Cardiac muscle cell (in vitro differentiated cells and primary cell): ENCODE measurements at regions not wholly inside any gene's neighbourhood (a gene's known extent, or its start where the extent isn't known, plus 50 kb on each side); places are given as distances from the start of the nearest gene placed in this dataset.

Experiments
- DNase-seq, 2 donors: peaks; one replicate each; pipeline versions ENCODE4 v3.0.0 to v3.0.0-alpha.2; 2010 to 2017; ENCODE audit warnings: low read depth in 1 of 2, low spot score in 1 of 2
- H3K27ac ChIP-seq: fragments of 200-600 bp; sonication (generic); 2 replicates; pipeline ENCODE4 v1.5.1; 2016
- H3K27me3 ChIP-seq: fragments of 200-600 bp; sonication (generic); 2 replicates; pipeline ENCODE4 v1.6.0; 2016; ENCODE audit warnings: control low read depth
- H3K36me3 ChIP-seq: fragments of 200-600 bp; sonication (generic); 2 replicates; pipeline ENCODE4 v1.5.1; 2016; ENCODE audit warnings: control low read depth
- H3K4me1 ChIP-seq: fragments of 200-600 bp; sonication (generic); 2 replicates; pipeline ENCODE4 v1.8.1; 2017; ENCODE audit warnings: low read depth, mild to moderate bottlenecking, mixed run types
- H3K4me3 ChIP-seq: fragments of 200-600 bp; sonication (generic); 2 replicates; pipeline ENCODE4 v1.5.1; 2016; ENCODE audit warnings: mild to moderate bottlenecking
- H3K9me3 ChIP-seq: fragments of 200-600 bp; sonication (generic); 2 replicates; pipeline ENCODE4 v1.5.1; 2017; ENCODE audit warnings: low read depth, mild to moderate bottlenecking, control low read depth
- TF ChIP-seq, protein P1 (sequence below): IDR thresholded peaks from 2 replicates; pipeline ENCODE4 v1.5.1; 2012; ENCODE audit warnings: low read depth, mild to moderate bottlenecking, low read length

DNA sequence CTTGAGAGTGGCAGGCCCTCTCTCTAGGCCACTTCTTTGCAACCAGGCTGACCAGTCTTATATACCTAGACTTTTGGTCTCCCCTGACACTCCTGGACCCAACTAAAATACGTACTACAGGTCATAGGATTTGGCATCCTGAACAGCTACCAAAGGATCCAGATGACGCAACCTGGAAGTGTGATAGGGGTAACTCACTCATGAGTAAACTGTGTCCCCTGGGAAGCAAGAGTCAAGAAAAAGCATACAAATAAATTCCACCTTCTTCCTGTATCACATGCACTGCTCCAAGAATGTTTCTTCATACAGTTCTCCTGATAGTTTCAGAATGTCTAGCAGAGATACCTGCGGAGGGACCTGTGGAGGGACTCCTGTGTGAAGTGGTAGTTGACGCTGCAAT, 172.3 kb downstream of the MDFIC start:
- H3K27me3 ChIP-seq: no peaks in the 10 kb centered on the region
- H3K36me3 ChIP-seq: no peaks in the 10 kb centered on the region
- no peaks in the 10 kb centered on the region for H3K9me3 ChIP-seq
- peak in 1 of 2 donors; percentile 86 for DNase-seq
- peaks cover under 1% of the 10 kb centered on the region for H3K4me1 ChIP-seq
- no peak overlapping the region for H3K27ac ChIP-seq
- TF ChIP-seq, protein P1, sequence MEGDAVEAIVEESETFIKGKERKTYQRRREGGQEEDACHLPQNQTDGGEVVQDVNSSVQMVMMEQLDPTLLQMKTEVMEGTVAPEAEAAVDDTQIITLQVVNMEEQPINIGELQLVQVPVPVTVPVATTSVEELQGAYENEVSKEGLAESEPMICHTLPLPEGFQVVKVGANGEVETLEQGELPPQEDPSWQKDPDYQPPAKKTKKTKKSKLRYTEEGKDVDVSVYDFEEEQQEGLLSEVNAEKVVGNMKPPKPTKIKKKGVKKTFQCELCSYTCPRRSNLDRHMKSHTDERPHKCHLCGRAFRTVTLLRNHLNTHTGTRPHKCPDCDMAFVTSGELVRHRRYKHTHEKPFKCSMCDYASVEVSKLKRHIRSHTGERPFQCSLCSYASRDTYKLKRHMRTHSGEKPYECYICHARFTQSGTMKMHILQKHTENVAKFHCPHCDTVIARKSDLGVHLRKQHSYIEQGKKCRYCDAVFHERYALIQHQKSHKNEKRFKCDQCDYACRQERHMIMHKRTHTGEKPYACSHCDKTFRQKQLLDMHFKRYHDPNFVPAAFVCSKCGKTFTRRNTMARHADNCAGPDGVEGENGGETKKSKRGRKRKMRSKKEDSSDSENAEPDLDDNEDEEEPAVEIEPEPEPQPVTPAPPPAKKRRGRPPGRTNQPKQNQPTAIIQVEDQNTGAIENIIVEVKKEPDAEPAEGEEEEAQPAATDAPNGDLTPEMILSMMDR: no peak
- H3K4me3 ChIP-seq: no peak overlapping the region

DNA sequence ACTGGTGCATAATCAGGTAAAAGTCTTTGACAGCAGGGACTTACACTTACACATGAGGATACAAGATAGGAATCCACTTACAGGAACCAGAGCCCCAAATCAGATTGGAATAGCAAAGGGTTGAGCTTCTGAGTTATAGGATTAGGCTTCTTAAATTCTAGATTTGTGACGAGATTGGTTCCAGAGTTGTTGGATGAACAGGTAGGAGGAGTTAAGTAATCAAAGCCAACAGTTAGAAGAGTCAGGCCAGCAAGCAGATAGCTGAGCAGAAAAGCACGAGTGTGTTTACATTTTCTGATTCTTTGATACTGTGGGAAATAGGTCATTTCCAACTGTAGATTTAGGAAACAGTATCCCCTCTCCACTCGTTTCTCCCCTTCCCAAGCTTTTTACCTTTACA, 167.0 kb downstream of the MDFIC start:
- Histone ChIP-seq H3K36me3 (no peaks in the 10 kb centered on the region), H3K27ac (no peak overlapping the region), H3K4me3 (no peak overlapping the region), H3K27me3 (no peaks in the 10 kb centered on the region), H3K4me1 (peaks cover 12% of the 10 kb centered on the region), H3K9me3 (no peaks in the 10 kb centered on the region)
- TF ChIP-seq, protein P1: no peak
- DNase-seq: no peak

DNA sequence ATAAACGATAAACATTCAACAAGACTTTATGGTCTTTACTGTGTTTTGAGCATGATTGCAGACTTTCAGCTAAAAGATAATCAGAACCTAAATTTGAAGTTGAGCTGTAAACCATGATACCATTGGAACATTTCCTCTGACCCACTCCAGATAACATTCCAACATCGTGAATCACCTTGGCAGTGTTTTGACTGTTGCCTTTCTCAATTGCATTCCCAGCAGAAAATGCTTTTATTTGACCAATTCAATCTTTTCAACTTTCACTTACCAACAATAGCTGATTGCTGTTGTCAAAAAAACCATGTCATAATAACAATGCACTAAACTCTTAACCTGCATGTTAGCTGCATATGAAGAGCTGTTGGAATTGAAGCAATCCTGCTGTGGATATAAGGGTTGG, 165.5 kb downstream of the MDFIC start:
- TF ChIP-seq, protein P1: no peak
- H3K36me3 ChIP-seq: no peaks in the 10 kb centered on the region
- H3K9me3 ChIP-seq: no peaks in the 10 kb centered on the region
- H3K27me3 ChIP-seq: no peaks in the 10 kb centered on the region
- peaks cover 12% of the 10 kb centered on the region for H3K4me1 ChIP-seq
- no peak overlapping the region for H3K4me3 ChIP-seq
- peak; percentile 15 to 94 for DNase-seq
- no peak overlapping the region for H3K27ac ChIP-seq

DNA sequence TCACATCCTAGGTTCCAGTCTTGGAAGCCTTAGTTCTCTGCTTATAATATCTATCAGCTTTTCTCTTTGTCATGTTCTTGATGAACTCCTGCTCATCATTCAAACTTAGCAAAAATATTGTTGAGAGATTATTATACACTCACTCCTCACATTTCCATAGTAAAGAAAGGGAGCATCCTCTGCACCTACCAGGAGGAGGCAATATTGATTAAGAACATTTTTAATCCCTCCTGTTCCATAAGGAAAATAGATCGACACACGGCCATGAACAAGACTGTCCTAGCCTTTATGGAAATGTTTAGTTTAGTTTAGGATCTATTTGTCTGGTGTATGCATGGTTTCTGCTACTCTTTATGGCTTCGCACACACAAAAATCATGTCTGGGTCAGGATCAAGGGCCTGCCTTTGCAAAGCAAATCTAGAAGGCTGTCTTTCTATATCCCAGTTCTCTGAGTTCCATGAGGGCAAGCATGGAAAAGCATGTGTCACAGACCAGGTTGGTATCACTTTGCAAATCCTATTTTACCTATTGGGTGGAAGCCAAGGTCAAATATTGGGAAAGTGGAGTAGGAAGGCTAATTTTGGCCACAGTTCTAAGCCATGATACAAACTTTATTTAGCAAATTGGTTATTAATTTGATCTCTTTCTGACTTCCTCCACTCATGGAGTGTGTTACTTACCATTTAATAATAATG, 164.4 kb downstream of the MDFIC start:
- no peak overlapping the region for H3K4me3 ChIP-seq
- H3K4me1 ChIP-seq: peaks cover 12% of the 10 kb centered on the region
- TF ChIP-seq, protein P1: no peak
- no peaks in the 10 kb centered on the region for H3K9me3 ChIP-seq
- no peak for DNase-seq
- no peaks in the 10 kb centered on the region for H3K36me3 ChIP-seq
- H3K27ac ChIP-seq: no peak overlapping the region
- no peaks in the 10 kb centered on the region for H3K27me3 ChIP-seq

DNA sequence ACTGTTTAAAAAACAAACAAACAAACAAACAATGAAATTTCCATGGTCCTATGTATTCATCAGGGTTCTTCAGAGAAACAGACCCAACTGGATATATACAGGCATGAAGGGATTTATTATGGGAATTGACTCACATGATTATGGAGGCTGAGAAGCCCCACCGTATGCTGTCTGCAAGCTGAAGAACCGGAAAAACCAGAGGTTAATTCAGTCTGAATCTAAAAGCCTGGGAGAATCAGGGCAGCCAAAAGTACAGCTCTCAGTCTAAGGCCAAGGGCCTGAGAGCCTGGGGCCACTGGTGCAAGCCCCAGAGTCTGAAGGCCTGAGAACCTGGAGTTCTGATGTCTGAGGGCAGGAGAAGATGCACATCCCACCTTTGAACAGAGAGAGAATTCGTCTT, 163.5 kb downstream of the MDFIC start:
- Histone ChIP-seq H3K9me3 (no peaks in the 10 kb centered on the region), H3K36me3 (no peaks in the 10 kb centered on the region), H3K4me1 (peaks cover 12% of the 10 kb centered on the region), H3K27me3 (no peaks in the 10 kb centered on the region), H3K27ac (no peak overlapping the region), H3K4me3 (no peak overlapping the region)
- no peak for DNase-seq
- TF ChIP-seq, protein P1: no peak

DNA sequence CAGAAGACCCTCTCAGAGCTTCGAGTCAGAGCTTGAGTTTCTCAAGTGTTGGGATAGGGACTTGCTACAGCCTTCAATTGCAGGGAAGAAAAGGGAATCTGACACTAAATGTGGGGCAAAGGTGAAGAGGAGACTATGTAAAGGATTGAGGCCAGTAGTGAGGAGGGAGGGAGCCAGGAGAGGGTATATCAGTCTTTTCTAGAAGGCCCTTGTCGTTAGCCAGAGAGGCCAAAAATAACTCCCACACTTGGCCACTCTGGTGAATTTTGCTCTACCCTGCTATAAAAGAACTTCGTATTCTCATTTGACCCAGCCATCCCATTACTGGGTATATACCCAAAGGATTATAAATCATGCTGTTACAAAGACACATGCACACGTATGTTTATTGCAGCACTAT, 162.0 kb downstream of the MDFIC start:
- Histone ChIP-seq H3K27me3 (no peaks in the 10 kb centered on the region), H3K36me3 (no peaks in the 10 kb centered on the region), H3K9me3 (no peaks in the 10 kb centered on the region), H3K27ac (no peak overlapping the region), H3K4me3 (no peak overlapping the region), H3K4me1 (peaks cover 8% of the 10 kb centered on the region)
- TF ChIP-seq, protein P1: no peak
- DNase-seq: no peak
